Suprapubic skin (tissue), 4 donors: ENCODE measurements at regions not wholly inside any gene's neighbourhood (a gene's known extent, or its start where the extent isn't known, plus 50 kb on each side); places are given as distances from the start of the nearest gene placed in this dataset.

Source experiments
- DNase-seq, 2 donors: peaks; one replicate each; pipeline ENCODE4 v3.0.0-alpha.2; 2019; ENCODE audit warnings: low spot score in 2 of 2
- H3K27ac ChIP-seq: fragments of 200-600 bp; sonication (generic); one replicate; pipeline ENCODE4 v1.5.1; 2019
- H3K27me3 ChIP-seq: fragments of 200-600 bp; sonication (generic); one replicate; pipeline ENCODE4 v1.5.1; 2019
- H3K36me3 ChIP-seq: fragments of 200-600 bp; sonication (generic); one replicate; pipeline ENCODE4 v1.5.1; 2019
- H3K4me1 ChIP-seq: fragments of 200-600 bp; sonication (generic); one replicate; pipeline ENCODE4 v1.5.1; 2019
- H3K4me3 ChIP-seq: fragments of 200-600 bp; sonication (generic); one replicate; pipeline ENCODE4 v1.5.1; 2019; ENCODE audit warnings: mild to moderate bottlenecking
- H3K9me3 ChIP-seq: fragments of 200-600 bp; sonication (generic); one replicate; pipeline ENCODE4 v1.5.1; 2019
- EP300 ChIP-seq: sonication (generic); formaldehyde crosslinking; IDR thresholded peaks from one replicate; pipeline ENCODE4 v1.6.1; 2017; ENCODE audit warnings: antibody characterized with exemption
- POLR2A ChIP-seq, 2 donors: fragments of 450-650 bp; IDR thresholded peaks; one replicate each; pipeline ENCODE4 v1.6.1; 2017; ENCODE audit warnings: antibody characterized with exemption in 2 of 2, mild to moderate bottlenecking in 2 of 2, moderate library complexity in 2 of 2
- POLR2AphosphoS5 ChIP-seq, 3 donors: sonication (generic); formaldehyde crosslinking; IDR thresholded peaks; one replicate each; pipeline ENCODE4 v1.6.1; 2017; ENCODE audit warnings: antibody characterized with exemption in 3 of 3
- WGBS: methylation state at CpG from one replicate; pipeline ENCODE4 v1.1.5; 2018; 5-methylcytosine and 5-hydroxymethylcytosine counted together
- TF ChIP-seq, protein P1 (sequence below), 2 donors: fragments of 200-600 bp in 1 of 2; fragments of 450-650 bp in 1 of 2; sonication (generic) in 1 of 2; IDR thresholded peaks; one replicate each; pipeline ENCODE4 v1.5.1; 2016 to 2019; ENCODE audit warnings: antibody characterized with exemption in 2 of 2, mild to moderate bottlenecking in 1 of 2, moderate library complexity in 1 of 2

DNA sequence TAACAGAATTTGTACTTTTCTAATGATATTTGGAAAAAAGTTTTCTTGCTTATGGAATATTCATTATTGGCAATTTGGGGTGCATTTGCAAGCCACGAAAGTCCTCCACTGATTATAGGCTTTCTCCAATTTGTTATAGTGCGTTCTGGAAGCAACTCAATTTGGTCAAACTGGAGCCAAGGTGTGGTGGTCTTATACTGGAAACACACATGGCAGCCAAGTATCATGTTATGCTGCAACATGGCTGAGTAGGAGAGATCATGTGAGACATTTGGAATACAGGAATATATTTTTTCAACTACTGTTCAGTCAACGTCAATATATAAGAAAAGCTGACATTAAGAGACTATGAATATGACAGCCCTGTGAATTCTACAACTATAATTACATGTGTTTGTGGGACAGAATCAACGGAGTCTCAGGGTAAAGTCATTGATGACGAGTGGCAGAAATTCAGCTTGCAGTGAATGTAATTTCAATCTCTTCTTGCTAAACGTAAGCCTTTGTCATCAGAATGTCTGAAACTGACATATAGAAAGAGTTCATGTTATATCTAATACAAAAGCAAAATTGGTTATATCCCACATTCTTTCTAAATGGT lies 83.8 kb upstream of the FIBIN start:
- Histone ChIP-seq H3K4me1 (peaks cover 23% of the 10 kb centered on the region), H3K27me3 (no peaks in the 10 kb centered on the region), H3K4me3 (no peak overlapping the region), H3K27ac (no peak overlapping the region), H3K36me3 (no peaks in the 10 kb centered on the region), H3K9me3 (no peaks in the 10 kb centered on the region)
- WGBS: 73% methylated on average over 6 of the region's 6 CpGs
- TF ChIP-seq EP300 (no peak), POLR2AphosphoS5 (IDR thresholded peaks at IDR 0.05) (no peak), POLR2A (IDR thresholded peaks at IDR 0.05) (no peak)
- TF ChIP-seq, protein P1, sequence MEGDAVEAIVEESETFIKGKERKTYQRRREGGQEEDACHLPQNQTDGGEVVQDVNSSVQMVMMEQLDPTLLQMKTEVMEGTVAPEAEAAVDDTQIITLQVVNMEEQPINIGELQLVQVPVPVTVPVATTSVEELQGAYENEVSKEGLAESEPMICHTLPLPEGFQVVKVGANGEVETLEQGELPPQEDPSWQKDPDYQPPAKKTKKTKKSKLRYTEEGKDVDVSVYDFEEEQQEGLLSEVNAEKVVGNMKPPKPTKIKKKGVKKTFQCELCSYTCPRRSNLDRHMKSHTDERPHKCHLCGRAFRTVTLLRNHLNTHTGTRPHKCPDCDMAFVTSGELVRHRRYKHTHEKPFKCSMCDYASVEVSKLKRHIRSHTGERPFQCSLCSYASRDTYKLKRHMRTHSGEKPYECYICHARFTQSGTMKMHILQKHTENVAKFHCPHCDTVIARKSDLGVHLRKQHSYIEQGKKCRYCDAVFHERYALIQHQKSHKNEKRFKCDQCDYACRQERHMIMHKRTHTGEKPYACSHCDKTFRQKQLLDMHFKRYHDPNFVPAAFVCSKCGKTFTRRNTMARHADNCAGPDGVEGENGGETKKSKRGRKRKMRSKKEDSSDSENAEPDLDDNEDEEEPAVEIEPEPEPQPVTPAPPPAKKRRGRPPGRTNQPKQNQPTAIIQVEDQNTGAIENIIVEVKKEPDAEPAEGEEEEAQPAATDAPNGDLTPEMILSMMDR (IDR thresholded peaks at IDR 0.05): no peak
- no peak for DNase-seq

DNA sequence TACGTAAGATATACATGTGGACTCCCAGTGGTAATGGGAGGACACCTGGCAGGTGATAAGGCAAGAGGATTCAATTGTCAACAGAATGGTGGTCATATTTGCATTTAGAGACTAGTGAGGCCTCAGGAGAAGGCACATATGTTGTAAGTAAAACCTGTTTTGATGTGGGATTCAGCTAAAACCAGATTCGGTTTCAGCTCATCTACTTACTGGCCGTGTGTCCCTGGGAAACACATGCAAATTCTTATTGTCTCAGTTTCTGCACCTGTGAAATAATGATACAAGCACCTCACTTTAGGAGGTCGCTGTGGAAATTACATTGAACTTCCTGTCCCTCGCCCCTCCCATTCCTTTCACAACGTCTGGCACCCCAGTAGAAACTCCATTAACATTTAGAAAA lies 78.9 kb upstream of the FIBIN start:
- H3K4me3 ChIP-seq: no peak overlapping the region
- 79% methylated on average over 6 of the region's 6 CpGs for WGBS
- peaks cover 12% of the 10 kb centered on the region for H3K4me1 ChIP-seq
- no peaks in the 10 kb centered on the region for H3K36me3 ChIP-seq
- TF ChIP-seq POLR2AphosphoS5 (IDR thresholded peaks at IDR 0.05) (no peak), EP300 (no peak), POLR2A (IDR thresholded peaks at IDR 0.05) (no peak)
- TF ChIP-seq, protein P1 (IDR thresholded peaks at IDR 0.05): no peak
- H3K27ac ChIP-seq: no peak overlapping the region
- H3K27me3 ChIP-seq: no peaks in the 10 kb centered on the region
- DNase-seq: no peak
- no peaks in the 10 kb centered on the region for H3K9me3 ChIP-seq

DNA sequence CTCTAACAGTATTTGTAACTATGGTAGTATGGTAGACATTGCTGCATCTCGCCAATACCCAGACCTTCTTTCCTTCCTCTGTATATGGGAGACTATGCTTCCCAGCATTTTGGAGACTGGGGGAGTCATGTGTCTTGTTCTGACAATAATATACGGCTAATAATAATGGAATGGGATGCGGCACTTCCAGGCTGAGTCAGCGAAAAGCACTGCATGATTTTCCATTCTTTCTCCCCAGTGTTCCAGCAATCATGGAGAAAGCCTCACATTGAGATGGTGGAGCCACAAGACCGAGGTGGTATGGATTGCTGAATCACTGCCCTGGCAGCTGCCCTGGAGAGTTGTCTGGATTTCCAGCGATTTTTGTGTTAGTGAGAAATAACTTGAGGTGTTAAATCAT lies 77.1 kb upstream of the FIBIN start:
- H3K9me3 ChIP-seq: no peaks in the 10 kb centered on the region
- H3K27ac ChIP-seq: no peak overlapping the region
- TF ChIP-seq EP300: no peak
- no peak for TF ChIP-seq POLR2AphosphoS5 (IDR thresholded peaks at IDR 0.05)
- no peak for TF ChIP-seq POLR2A (IDR thresholded peaks at IDR 0.05)
- TF ChIP-seq, protein P1 (IDR thresholded peaks at IDR 0.05): no peak
- no peaks in the 10 kb centered on the region for H3K4me1 ChIP-seq
- 84% methylated on average over 6 of the region's 6 CpGs for WGBS
- H3K4me3 ChIP-seq: no peak overlapping the region
- no peaks in the 10 kb centered on the region for H3K36me3 ChIP-seq
- H3K27me3 ChIP-seq: no peaks in the 10 kb centered on the region
- DNase-seq: no peak

DNA sequence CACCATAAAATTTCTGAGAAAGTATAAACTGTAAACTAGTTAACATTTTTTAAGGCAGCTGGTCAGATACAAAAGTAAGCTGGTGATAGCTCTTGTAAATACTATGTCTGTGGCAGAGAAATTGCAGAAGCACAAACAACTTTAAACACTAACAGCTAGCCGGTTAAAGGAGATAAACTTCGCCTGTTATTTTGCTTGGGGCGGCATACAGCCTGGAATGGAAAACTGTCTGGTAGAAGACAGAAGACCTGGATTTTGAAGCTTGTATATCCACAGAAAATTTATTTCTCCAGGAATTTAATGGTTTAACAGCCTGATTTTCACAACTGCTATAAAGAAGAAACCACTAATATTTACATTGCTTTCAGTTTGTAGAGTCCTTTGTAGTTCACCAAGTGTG lies 65.3 kb upstream of the FIBIN start:
- TF ChIP-seq EP300 (no peak), POLR2AphosphoS5 (IDR thresholded peaks at IDR 0.05) (no peak), POLR2A (IDR thresholded peaks at IDR 0.05) (no peak)
- TF ChIP-seq, protein P1 (IDR thresholded peaks at IDR 0.05): no peak
- WGBS: 93% methylated on average over 3 of the region's 3 CpGs
- no peaks in the 10 kb centered on the region for H3K27me3 ChIP-seq
- no peak for DNase-seq
- peaks cover 3% of the 10 kb centered on the region for H3K4me1 ChIP-seq
- H3K27ac ChIP-seq: no peak overlapping the region
- no peak overlapping the region for H3K4me3 ChIP-seq
- peaks cover 3% of the 10 kb centered on the region for H3K9me3 ChIP-seq
- no peaks in the 10 kb centered on the region for H3K36me3 ChIP-seq

DNA sequence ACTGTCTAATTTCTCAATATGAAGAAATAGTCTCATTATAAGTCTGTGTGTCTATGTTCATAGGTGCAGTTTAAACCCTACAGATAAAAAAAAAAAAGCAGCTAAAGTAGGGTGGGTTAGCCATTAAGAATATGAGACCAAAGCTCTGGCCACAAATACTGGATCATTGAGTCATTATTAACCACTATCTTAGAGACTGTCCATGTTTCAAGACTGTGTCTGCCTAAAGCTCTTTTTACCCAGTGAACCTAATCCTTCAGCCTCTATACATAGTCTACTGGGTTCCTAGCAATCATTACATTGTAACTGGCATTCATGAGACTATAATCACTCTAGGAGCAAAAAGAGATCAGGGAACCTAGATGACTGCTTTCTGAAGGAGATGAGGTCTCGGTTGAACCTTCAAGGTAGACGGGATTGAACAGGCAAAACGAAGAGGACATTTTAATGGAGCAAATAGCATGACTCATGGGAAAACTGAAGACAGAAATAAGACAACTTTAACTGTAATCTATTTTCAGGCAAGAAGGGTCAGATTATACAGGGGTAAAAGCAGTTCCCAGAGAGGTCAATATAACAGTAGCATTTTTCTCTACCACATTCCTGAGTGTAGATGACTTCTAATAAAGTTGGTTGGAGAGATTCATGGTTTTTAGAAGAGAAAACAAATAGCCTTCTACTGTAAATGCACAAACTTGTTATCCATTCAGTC lies 64.0 kb upstream of the FIBIN start:
- WGBS: 77% methylated on average over 3 of the region's 3 CpGs

More for the DNA sequence above, 64.0 kb upstream of the FIBIN start:
- no peak for DNase-seq
- no peak overlapping the region for H3K4me3 ChIP-seq
- TF ChIP-seq, protein P1 (IDR thresholded peaks at IDR 0.05): no peak
- no peak for TF ChIP-seq POLR2AphosphoS5 (IDR thresholded peaks at IDR 0.05)
- TF ChIP-seq EP300: no peak
- TF ChIP-seq POLR2A (IDR thresholded peaks at IDR 0.05): no peak
- no peaks in the 10 kb centered on the region for H3K9me3 ChIP-seq
- H3K27ac ChIP-seq: no peak overlapping the region
- H3K27me3 ChIP-seq: no peaks in the 10 kb centered on the region
- no peaks in the 10 kb centered on the region for H3K36me3 ChIP-seq
- H3K4me1 ChIP-seq: peaks cover 3% of the 10 kb centered on the region
